Neural cell (in vitro differentiated cells): ENCODE measurements at regions not wholly inside any gene's neighbourhood (a gene's known extent, or its start where the extent isn't known, plus 50 kb on each side); places are given as distances from the start of the nearest gene placed in this dataset.

Source experiments
- H2AFZ ChIP-seq: fragments of 200-600, 300-800 bp; sonication (generic), shearing (Covaris generic); 2 replicates; pipeline ENCODE4 v1.6.0; 2014; ENCODE audit warnings: low read depth, mild to moderate bottlenecking, antibody characterized with exemption, low read length, moderate library complexity
- H3F3A ChIP-seq: fragments of 200-600 bp; shearing (Covaris generic); 2 replicates; pipeline ENCODE4 v1.6.1; 2016; ENCODE audit warnings: mild to moderate bottlenecking, moderate library complexity, mixed read lengths, antibody characterized with exemption, low read length; ENCODE audit not compliant: insufficient read depth, poor library complexity, severe bottlenecking
- H3K27ac ChIP-seq: fragments of 200-600, 300-800 bp; sonication (generic), shearing (Covaris generic); 2 replicates; pipeline ENCODE4 v1.5.1; 2014; ENCODE audit warnings: mild to moderate bottlenecking, low read length, moderate library complexity
- H3K27me3 ChIP-seq: fragments of 300-800, 200-600 bp; sonication (generic), shearing (Covaris generic); 2 replicates; pipeline ENCODE4 v1.6.0; 2014; ENCODE audit warnings: mild to moderate bottlenecking, low read depth, low read length, moderate library complexity; ENCODE audit not compliant: insufficient read depth
- H3K36me3 ChIP-seq: fragments of 300-800, 200-600 bp; sonication (generic), shearing (Covaris generic); 2 replicates; pipeline ENCODE4 v1.5.1; 2014; ENCODE audit warnings: mild to moderate bottlenecking, antibody characterized with exemption, low read length, moderate library complexity; ENCODE audit not compliant: insufficient read depth
- H3K4me2 ChIP-seq: fragments of 300-800, 200-600 bp; sonication (generic), shearing (Covaris generic); 2 replicates; pipeline ENCODE4 v1.6.0; 2014; ENCODE audit warnings: mild to moderate bottlenecking, low read length
- H3K4me3 ChIP-seq: fragments of 300-800, 200-600 bp; sonication (generic), shearing (Covaris generic); 2 replicates; pipeline ENCODE4 v1.5.1; 2014; ENCODE audit warnings: mild to moderate bottlenecking, low read length, moderate library complexity
- H3K79me2 ChIP-seq: fragments of 200-600 bp; shearing (Covaris generic); replicated peaks from 2 replicates; pipeline ENCODE4 v1.6.0; 2014; ENCODE audit warnings: mild to moderate bottlenecking, low read length, moderate library complexity; ENCODE audit not compliant: insufficient read depth
- H3K9ac ChIP-seq: fragments of 300-800, 200-600 bp; sonication (generic), shearing (Covaris generic); 2 replicates; pipeline ENCODE4 v1.6.1; 2016; ENCODE audit warnings: mild to moderate bottlenecking, low read length, mixed read lengths
- H3K9me2 ChIP-seq: fragments of 200-600 bp; shearing (Covaris generic); 2 replicates; pipeline ENCODE4 v1.6.1; 2016; ENCODE audit warnings: mild to moderate bottlenecking, low read length, mixed read lengths; ENCODE audit not compliant: insufficient read depth
- H3K9me3 ChIP-seq: fragments of 200-600, 300-800 bp; sonication (generic), shearing (Covaris generic); 2 replicates; pipeline ENCODE4 v1.6.1; 2016; ENCODE audit warnings: mild to moderate bottlenecking, mixed run types, low read length, moderate library complexity, mixed read lengths
- H4K20me1 ChIP-seq: fragments of 200-600 bp; shearing (Covaris generic); 2 replicates; pipeline ENCODE4 v1.6.1; 2016; ENCODE audit warnings: mild to moderate bottlenecking, mixed run types; ENCODE audit not compliant: insufficient read depth
- EP300 ChIP-seq: fragments of 450-650 bp; conservative IDR thresholded peaks from 2 replicates; pipeline ENCODE4 v1.6.1; 2014; ENCODE audit warnings: antibody characterized with exemption, mild to moderate bottlenecking, moderate library complexity; ENCODE audit not compliant: poor library complexity, severe bottlenecking
- EZH2 ChIP-seq: fragments of 200-600, 300-800 bp; shearing (Covaris generic), sonication (generic); IDR thresholded peaks from 2 replicates; pipeline ENCODE4 v1.6.1; 2014; ENCODE audit warnings: antibody characterized with exemption, low read length, borderline replicate concordance, mild to moderate bottlenecking; ENCODE audit not compliant: insufficient read depth, poor library complexity, severe bottlenecking
- MXI1 ChIP-seq: fragments of 450-650 bp; conservative IDR thresholded peaks from 2 replicates; pipeline ENCODE4 v1.6.1; 2014; ENCODE audit warnings: antibody characterized with exemption, mild to moderate bottlenecking; ENCODE audit not compliant: poor library complexity, severe bottlenecking
- POLR2AphosphoS5 ChIP-seq: IDR thresholded peaks from 2 replicates; pipeline ENCODE4 v1.6.1; 2012
- RAD21 ChIP-seq: fragments of 450-650 bp; conservative IDR thresholded peaks from 2 replicates; pipeline ENCODE4 v1.6.1; 2014; ENCODE audit warnings: antibody characterized with exemption, mild to moderate bottlenecking, moderate library complexity
- SMC3 ChIP-seq: fragments of 450-650 bp; conservative IDR thresholded peaks from 2 replicates; pipeline ENCODE4 v1.6.1; 2014; ENCODE audit warnings: antibody characterized with exemption, mild to moderate bottlenecking, moderate library complexity; ENCODE audit not compliant: poor library complexity
- TAF1 ChIP-seq: IDR thresholded peaks from 2 replicates; pipeline ENCODE4 v1.6.1; 2012; ENCODE audit warnings: low read depth
- TF ChIP-seq, protein P1 (sequence below): fragments of 450-650 bp; IDR thresholded peaks from 2 replicates; pipeline ENCODE4 v1.5.1; 2014; ENCODE audit warnings: antibody characterized with exemption, mild to moderate bottlenecking, moderate library complexity; ENCODE audit not compliant: poor library complexity, severe bottlenecking
- TF ChIP-seq, protein P2 (sequence below): IDR thresholded peaks from 2 replicates; pipeline ENCODE4 v1.6.1; 2012; ENCODE audit warnings: borderline replicate concordance

DNA sequence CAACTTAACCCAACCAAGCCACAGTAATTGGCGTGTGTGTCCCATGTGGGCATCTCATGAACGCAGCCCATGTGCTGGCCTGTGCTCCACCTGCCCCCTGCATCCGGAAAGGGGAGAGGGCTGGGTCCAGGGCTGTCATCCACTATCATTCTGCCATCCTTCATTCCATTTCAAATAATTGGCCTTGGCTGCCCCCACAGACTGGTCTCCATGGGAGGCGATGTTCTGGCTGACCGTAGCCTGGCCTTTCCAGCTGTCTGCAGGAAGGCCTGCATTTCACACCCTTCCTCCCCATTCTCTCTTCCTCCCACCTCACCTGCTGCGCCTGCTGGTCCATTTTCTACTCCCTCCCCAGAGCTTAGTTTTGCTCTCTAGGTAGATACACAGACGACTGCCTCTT lies 442.8 kb downstream of the COG6 start:
- Histone ChIP-seq H3K9ac (no peak overlapping the region), H4K20me1 (no peaks in the 10 kb centered on the region), H3K9me3 (no peaks in the 10 kb centered on the region), H3K4me3 (no peak overlapping the region), H3K27me3 (no peaks in the 10 kb centered on the region), H3F3A (no peaks in the 10 kb centered on the region), H2AFZ (no peak overlapping the region), H3K9me2 (no peaks in the 10 kb centered on the region), H3K27ac (no peak overlapping the region), H3K36me3 (no peaks in the 10 kb centered on the region), H3K4me2 (no peak overlapping the region), H3K79me2 (no peaks in the 10 kb centered on the region)
- TF ChIP-seq MXI1 (no peak), POLR2AphosphoS5 (no peak), EZH2 (no peak), EP300 (no peak), TAF1 (no peak), RAD21 (no peak), SMC3 (no peak)
- TF ChIP-seq, protein P1, sequence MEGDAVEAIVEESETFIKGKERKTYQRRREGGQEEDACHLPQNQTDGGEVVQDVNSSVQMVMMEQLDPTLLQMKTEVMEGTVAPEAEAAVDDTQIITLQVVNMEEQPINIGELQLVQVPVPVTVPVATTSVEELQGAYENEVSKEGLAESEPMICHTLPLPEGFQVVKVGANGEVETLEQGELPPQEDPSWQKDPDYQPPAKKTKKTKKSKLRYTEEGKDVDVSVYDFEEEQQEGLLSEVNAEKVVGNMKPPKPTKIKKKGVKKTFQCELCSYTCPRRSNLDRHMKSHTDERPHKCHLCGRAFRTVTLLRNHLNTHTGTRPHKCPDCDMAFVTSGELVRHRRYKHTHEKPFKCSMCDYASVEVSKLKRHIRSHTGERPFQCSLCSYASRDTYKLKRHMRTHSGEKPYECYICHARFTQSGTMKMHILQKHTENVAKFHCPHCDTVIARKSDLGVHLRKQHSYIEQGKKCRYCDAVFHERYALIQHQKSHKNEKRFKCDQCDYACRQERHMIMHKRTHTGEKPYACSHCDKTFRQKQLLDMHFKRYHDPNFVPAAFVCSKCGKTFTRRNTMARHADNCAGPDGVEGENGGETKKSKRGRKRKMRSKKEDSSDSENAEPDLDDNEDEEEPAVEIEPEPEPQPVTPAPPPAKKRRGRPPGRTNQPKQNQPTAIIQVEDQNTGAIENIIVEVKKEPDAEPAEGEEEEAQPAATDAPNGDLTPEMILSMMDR: no peak
- TF ChIP-seq, protein P2, sequence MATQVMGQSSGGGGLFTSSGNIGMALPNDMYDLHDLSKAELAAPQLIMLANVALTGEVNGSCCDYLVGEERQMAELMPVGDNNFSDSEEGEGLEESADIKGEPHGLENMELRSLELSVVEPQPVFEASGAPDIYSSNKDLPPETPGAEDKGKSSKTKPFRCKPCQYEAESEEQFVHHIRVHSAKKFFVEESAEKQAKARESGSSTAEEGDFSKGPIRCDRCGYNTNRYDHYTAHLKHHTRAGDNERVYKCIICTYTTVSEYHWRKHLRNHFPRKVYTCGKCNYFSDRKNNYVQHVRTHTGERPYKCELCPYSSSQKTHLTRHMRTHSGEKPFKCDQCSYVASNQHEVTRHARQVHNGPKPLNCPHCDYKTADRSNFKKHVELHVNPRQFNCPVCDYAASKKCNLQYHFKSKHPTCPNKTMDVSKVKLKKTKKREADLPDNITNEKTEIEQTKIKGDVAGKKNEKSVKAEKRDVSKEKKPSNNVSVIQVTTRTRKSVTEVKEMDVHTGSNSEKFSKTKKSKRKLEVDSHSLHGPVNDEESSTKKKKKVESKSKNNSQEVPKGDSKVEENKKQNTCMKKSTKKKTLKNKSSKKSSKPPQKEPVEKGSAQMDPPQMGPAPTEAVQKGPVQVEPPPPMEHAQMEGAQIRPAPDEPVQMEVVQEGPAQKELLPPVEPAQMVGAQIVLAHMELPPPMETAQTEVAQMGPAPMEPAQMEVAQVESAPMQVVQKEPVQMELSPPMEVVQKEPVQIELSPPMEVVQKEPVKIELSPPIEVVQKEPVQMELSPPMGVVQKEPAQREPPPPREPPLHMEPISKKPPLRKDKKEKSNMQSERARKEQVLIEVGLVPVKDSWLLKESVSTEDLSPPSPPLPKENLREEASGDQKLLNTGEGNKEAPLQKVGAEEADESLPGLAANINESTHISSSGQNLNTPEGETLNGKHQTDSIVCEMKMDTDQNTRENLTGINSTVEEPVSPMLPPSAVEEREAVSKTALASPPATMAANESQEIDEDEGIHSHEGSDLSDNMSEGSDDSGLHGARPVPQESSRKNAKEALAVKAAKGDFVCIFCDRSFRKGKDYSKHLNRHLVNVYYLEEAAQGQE: no peak

DNA sequence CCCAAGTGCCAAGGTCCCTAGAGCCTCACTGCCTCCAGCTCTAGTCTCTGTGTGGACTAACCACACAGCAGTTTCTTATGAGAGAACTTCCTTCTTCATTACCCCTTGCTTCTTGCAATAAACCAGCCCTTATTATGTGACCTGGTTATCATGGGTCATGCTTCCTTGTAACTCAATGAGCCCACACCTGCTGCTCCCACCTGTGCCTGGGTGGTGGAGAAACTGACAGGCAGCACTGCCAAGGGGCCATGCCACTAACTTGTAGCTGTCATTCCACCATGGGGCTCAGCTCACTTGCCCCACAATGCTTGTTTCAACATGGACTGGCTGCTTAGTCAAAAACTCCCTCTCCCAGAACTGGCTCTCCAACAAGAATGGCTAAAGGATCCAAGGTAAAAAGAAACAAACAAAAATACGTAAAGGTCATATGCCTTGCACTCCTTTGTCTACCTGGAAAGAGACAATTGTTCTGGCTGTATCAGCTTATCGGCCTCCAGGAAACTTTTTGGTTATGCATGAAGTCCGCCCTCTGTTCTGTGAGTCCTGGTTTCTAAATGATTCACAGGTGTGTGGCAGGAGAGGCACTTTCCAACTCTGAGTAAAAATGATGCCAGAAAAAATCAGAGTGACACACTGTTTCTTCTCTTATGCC lies 446.4 kb downstream of the COG6 start:
- no peaks in the 10 kb centered on the region for H3K9me2 ChIP-seq
- H3K9me3 ChIP-seq: no peaks in the 10 kb centered on the region
- no peak overlapping the region for H3K4me2 ChIP-seq
- no peak overlapping the region for H3K9ac ChIP-seq
- no peak overlapping the region for H3K4me3 ChIP-seq
- H3K36me3 ChIP-seq: no peaks in the 10 kb centered on the region
- no peak overlapping the region for H3K27ac ChIP-seq
- H3F3A ChIP-seq: no peaks in the 10 kb centered on the region
- no peaks in the 10 kb centered on the region for H4K20me1 ChIP-seq
- no peak overlapping the region for H2AFZ ChIP-seq
- TF ChIP-seq SMC3: no peak
- TF ChIP-seq, protein P2: no peak
- TF ChIP-seq EZH2: no peak
- H3K27me3 ChIP-seq: no peaks in the 10 kb centered on the region
- H3K79me2 ChIP-seq: no peaks in the 10 kb centered on the region
